ENCODE measurements at regions not wholly inside any gene's neighbourhood (a gene's known extent, or its start where the extent isn't known, plus 50 kb on each side); places are given as distances from the start of the nearest gene placed in this dataset.

- no peak for DNase-seq (ENCODE audit: low read depth)
Measured at GRCh38 chr2:136242100-136242499, 124.2 kb upstream of the CXCR4 start.

GRCh38 chr2:136239079-136239685, 121.2 kb upstream of the CXCR4 start:
- no peak for DNase-seq (ENCODE audit: low read depth)

- DNase-seq (ENCODE audit: low read depth) = no peak
Measured at GRCh38 chr2:136238286-136239078, 120.5 kb upstream of the CXCR4 start.

GRCh38 chr2:136236019-136236418, 118.1 kb upstream of the CXCR4 start:
- DNase-seq (ENCODE audit: low read depth) = no peak

- no peak for DNase-seq (ENCODE audit: low read depth)
Measured at GRCh38 chr2:136235546-136235945, 117.6 kb upstream of the CXCR4 start.

GRCh38 chr2:136234261-136234660, 116.3 kb upstream of the CXCR4 start:
- no peak for DNase-seq (ENCODE audit: low read depth)

- no peak for DNase-seq (ENCODE audit: low read depth)
Measured at GRCh38 chr2:136233298-136233697, 115.3 kb upstream of the CXCR4 start.

DNA sequence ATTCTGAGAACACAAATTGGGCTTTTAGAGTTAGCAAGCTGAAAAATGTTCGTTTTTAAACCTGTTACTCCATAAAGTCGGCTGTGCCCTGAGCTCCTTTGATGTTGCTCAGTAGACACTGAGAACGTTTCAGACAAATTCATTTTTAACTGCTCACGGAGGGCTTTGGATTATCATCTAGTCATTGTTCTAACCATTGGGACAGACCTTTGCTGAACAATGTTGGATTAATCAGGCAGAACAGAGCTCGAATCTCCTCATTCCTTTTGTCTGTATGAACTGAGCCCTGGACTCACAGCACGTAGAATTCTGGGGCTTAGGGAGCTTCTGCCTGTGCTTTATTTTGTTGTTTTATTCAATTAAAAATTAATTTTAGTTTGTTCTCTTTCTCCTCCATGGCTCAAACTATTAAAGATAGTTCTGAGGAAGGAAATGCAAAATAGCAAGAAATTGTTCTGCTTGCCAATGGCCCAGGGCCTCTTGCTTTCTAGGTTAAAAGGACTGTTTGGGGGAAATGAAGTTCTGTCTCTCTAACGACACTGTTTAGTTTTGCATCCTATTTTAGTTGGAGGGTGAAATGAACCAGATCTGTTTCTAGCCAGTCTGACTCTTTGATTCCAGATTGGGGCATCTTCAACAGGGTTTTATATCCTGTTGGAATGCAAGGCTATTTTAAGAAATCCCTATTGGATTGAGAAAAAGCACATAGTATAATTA, 114.7 kb upstream of the CXCR4 start:
- no peak for DNase-seq (ENCODE audit: low read depth)

DNA sequence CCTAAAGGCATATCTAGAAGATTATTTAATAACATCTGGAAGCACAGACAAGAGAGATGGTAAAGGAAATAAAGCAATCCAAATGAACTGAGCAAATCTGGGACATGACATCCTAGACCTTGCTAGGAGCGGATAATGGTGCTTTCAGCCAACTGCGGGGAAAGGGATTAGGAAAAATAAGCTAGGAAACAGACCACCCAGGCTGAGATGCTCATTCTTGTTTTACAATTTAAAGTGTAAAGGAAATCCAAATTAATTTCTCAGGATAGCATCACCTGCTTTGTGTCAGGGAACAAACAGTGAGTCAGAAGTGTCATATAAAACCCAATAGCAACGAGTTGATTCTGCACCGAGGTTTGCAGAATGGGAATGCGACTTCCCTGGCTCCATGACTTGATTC, 112.5 kb upstream of the CXCR4 start:
- DNase-seq (ENCODE audit: low read depth) = no peak

- DNase-seq (ENCODE audit: low read depth) = no peak
Measured at GRCh38 chr2:136226903-136227302, 109.0 kb upstream of the CXCR4 start.

DNA sequence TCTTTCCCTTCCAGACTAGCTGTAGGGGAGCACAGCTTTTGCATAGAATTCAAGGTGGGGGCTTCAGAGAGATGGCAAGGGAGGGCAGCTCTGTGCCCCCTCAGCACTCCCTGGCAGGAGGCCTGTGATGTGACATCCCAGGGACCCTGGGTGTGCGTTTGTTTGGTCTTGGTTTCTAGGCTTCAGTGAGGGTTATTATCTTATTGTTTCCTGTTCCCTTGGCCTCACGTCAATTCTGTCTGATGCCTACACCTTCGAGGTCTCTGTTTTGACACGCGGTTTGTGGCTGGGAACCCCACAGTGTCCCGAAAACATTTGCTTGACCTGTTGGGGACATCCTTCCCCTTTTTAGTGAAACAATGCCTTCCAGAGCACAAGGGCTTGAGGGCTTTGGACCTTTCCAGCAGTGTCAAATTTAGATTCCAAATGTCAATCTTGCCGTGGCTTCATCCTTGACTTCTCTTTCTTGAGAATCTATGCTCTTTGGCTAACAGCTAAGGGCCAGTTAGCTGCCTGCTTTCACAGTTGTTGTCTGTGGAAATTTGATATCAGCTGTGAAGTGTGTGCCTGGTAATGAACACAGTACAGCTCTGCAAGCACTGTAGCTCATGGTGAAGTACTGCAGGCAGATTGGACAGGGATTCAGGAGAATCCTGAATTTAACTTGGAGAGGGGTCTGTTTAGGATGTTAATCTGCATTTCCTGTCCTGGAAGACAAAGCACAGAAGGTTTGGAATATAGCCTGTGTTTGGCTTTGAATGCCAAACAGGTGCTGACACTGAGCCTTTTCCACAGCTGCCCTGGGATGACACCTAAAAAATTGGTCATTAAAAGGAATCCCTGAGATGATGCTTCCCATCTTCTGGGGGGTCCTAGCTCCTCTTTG, 108.2 kb upstream of the CXCR4 start:
- no peak for DNase-seq (ENCODE audit: low read depth)

- no peak for DNase-seq (ENCODE audit: low read depth)
Measured at GRCh38 chr2:136223274-136223673, 105.3 kb upstream of the CXCR4 start.

DNA sequence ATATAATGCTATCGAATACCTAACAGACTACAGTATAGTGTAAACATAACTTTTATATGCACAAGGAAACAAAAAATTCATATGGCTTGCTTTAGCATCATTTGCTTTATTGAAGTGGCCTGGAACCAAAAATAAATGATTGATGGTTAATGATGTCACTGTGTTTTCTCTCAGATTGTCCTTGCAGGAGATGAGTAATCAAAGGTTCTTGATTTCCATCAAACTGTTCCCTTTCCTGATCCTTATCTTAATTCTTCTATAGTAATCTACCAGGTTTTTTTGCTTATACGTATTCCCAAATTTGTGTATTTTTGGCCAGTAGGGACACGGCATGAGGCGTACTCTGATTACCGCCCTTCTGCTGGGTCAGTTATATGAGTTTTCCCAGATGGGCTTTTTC, 104.9 kb upstream of the CXCR4 start:
- DNase-seq (ENCODE audit: low read depth) = no peak

DNA sequence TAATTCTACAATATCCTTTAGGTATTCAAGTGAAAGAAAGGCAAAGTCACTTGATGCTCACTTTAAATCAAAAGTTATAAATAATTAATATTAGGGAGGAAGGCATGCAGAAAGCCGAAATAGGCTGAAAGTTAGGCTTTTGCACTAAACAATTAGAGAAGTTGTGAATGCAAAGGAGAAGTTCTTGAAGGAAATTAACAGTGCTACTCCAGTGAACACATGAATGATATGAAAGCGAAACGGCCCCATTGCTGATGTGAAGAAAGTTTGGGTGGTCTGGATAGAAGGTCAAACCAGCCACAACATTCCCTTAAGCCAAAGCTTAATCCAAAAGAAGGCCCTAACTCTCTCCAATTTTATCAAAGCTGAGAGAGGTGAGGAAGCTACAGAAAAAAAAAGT, 103.1 kb upstream of the CXCR4 start:
- no peak for DNase-seq (ENCODE audit: low read depth)

DNA sequence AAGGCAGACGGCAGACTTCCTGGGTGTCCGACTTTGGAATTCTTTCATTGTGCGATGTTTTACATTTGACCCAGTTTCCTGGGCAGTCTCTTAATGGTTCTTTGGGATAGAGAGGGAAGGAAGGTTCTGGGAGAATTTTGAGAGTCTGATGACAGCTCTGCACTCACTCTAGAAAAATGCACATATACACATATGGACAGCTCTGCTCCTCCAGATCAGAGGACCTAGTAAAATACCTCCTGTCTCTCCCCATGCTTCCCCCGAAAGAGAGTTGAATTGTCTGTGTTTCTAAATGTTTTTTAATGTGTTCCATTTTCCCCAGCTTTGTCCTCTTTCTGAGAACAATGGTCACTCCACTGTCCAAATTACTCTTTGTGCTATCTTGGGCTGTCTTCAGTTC, 102.0 kb upstream of the CXCR4 start:
- no peak for DNase-seq (ENCODE audit: low read depth)

GRCh38 chr2:136219341-136219740, 101.4 kb upstream of the CXCR4 start:
- DNase-seq (ENCODE audit: low read depth) = no peak

- no peak for DNase-seq (ENCODE audit: low read depth)
Measured at GRCh38 chr2:136217996-136218395, 100.0 kb upstream of the CXCR4 start.

GRCh38 chr2:136215908-136216472, 98.0 kb upstream of the CXCR4 start:
- DNase-seq (ENCODE audit: low read depth) = no peak

GRCh38 chr2:136215449-136215848, 97.5 kb upstream of the CXCR4 start:
- DNase-seq (ENCODE audit: low read depth) = no peak

DNA sequence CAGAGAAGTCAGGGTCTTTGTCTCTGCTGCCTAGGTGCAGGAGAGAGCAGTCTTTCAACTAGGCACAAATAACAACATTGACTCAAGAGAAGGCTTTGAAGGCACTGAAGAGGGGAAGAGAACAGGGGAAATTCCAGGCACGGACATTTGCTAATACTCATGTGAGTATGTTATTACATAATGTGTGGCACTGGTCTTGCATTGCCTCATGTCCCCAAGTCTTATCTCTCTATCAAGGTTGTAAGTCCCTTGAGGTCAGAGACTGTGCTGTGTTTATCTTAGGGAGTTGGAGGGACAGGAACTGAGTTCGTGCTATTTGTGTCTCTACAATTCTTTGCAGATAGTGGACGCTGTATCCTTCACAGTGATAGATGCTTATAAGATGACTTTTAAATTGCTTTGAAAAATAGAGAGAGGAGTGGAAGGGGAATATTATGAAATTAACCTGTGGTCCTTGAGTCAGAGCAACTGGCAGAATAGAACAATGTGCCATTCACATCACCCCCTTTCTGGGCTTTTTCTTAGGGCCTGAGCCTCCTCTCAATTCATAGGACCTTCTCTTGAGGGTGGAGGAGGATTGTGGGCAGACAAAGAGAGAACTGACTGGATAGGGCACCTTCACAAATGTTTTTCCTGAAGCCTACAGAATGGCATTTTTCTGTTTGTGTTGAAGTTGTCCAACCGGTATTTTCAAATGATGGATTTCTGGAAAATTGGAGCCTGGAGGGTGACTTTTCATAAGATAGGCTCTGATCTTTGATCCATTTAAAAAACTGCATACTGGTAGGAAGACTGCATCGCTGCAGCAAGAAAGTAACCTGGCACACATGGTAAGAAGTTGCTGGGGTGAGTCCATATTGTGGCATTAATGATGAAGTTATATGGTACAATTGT, 96.6 kb upstream of the CXCR4 start:
- DNase-seq (ENCODE audit: low read depth) = no peak

GRCh38 chr2:136213836-136214235, 95.9 kb upstream of the CXCR4 start:
- no peak for DNase-seq (ENCODE audit: low read depth)
